Activated T-helper 9 cell treated with anti-CD3 and anti-CD28 coated beads, Interleukin-2, amount 50 U/mL, for 16 hours (primary cell): ENCODE measurements at regions not wholly inside any gene's neighbourhood (a gene's known extent, or its start where the extent isn't known, plus 50 kb on each side); places are given as distances from the start of the nearest gene placed in this dataset.

ENCODE experiments used
- DNase-seq: peaks from one replicate; pipeline ENCODE4 v3.0.0-alpha.2; 2020; ENCODE audit warnings: low read depth

DNA sequence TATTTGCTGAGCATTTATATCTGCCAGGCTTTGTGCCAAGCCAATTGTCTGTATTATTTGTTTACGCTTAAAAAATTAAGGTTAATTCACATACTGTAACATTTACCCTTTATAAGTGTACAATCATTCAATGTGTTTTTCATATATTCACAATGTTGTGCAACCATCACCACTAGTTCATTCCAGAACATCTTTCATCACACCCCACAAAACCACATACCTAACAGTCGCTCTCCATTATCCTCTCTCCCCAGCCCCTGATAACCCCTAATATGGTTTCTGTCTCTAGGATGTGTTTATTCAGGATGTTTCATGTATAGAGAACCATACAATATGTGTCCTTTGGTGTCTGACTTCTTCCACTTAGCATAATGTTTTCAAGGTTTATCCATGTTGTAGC, 234.1 kb downstream of the INSIG2 start:
- DNase-seq, result no peak

DNA sequence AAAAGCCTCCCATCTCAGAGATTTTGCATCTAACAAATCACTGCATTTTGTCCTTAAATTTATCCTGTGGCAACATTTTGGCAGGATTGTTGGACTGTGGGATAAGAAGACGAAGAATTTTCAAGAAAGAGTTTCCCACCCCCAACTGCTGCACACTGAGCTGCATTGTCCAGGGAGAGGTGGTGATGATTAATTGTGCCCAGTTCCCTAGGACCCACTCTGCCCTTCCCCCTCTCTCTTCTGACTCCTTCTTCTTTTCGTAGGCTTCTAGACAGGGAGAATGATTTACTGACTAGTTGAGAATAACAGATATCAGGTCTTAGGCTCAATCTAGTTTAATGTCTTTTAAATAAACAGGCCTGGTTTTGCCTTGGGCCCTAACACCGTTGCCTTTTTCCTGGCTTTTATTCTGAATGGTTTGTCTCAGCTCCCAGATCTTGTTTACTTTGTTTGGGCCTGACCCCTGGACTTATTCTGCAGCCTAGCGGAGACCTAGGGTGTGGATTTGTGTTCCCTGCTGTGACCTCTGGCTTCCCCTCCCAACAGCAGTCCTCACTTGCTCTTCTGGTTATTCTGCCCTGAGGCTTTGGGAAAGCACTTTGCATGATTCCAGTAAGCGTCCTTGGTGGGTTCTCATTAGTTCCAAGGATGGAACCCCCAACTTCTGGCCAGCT, 233.3 kb downstream of the INSIG2 start:
- no peak for DNase-seq

DNA sequence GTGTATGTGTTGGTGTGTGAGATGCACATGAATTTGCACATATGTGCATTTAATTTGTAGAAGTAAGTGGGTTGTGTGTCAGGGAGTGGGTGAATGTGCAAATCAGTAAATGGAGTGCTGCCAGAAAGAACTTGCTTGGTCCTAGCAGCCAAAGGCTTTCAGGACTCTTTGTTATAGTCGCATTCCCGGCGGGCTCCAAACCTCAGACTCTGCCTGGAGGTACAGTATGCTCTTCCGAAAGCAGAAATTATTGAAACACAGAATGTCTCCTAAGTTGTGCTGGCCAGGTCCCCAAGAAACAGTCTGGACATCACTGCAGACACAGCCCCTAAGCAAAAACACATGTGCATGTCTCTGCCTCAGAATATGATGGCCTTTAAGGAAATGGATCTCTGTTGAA, 232.4 kb downstream of the INSIG2 start:
- DNase-seq, result no peak

DNA sequence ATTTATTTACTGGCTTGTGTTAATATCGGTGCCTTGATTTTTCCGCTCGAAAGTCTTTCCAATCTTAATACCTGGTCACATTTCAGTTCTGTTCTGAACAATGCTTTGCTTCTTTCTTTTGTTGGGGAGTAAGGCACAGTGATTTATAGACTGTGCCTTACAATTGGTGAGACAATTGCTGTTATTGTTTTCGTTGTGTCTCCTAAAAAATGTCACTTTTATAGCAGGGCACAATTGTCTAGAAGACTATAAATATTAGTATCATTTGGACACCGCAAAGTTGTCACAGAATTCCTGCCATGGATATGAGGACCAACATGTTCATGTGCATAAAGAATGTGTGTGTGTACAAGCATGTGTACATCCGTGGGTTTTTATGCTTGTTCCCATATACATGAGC, 231.9 kb downstream of the INSIG2 start:
- no peak for DNase-seq

DNA sequence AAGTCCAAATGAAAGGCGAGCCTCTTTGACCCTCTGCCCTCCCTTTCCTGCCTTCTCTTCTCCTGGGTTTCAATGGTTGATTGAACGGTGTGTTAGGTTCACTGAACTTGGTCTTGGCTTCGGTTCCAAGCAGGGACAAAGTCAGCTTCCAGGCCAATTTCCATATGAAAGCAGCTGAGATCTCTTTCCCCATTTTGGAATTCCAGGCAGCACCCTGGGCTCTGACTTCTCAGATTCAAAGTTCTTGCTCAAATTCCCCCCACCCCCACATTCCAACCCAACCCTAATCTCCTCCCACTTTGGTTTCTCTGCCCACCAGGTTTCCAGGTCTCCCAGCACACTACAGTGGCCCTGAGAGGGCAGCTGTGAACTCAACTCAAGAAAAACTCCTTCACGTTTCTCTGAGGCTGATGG, 231.0 kb downstream of the INSIG2 start:
- no peak for DNase-seq

DNA sequence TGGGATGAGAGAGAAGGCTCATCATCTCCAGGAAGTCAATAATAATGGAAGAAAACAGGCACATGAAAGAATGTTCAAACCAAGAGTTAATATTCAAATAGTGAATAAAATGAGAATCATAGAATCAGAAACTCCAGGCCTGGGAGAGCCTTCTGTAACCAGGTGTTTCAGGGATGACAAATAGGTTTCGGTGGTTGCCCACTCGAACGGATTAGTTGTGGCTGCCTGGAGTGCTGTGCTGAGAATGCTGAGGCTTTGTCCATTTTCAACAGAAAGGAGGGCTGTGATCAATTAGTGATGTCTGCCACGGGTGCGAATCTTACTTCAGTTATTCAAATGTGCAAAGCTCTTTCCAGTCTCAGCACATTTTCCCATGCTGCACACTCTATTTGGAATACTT, 227.3 kb downstream of the INSIG2 start:
- no peak for DNase-seq

DNA sequence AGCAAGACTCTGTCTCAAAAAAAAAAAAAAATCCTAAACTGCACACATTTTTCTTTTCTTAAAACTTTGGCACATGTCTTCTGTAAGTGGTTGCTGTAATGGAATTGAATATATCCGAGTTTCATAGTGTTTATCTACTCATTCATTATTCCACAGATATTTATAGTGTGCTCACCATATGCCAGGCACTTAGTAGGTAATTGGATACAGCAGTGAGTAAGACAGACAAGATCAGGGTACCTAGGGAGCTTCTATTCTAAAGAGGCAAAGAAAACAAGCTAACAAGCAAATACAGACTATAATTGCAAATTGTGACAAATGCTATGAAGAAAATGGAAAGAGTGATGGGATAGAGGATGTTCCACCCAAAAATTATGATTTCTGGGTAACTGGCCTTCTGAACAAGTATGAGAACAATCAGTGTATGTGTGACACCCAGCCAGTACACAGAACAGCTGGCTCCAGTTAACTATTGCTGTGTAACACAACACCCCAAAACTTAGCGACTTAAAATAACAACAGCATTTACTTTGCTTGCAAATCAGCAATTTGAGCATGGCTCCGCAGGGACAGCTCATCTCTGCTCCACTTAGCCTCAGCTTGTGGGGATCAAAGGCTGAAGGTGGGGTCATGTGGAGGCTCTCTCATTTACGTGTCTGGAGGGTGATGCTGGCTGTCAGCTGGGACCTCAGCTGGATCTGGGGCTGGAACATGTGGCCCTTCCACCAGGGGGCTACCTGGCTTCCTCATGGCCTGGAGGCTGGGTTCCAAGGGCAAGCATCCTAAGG, 224.9 kb downstream of the INSIG2 start:
- no peak for DNase-seq

DNA sequence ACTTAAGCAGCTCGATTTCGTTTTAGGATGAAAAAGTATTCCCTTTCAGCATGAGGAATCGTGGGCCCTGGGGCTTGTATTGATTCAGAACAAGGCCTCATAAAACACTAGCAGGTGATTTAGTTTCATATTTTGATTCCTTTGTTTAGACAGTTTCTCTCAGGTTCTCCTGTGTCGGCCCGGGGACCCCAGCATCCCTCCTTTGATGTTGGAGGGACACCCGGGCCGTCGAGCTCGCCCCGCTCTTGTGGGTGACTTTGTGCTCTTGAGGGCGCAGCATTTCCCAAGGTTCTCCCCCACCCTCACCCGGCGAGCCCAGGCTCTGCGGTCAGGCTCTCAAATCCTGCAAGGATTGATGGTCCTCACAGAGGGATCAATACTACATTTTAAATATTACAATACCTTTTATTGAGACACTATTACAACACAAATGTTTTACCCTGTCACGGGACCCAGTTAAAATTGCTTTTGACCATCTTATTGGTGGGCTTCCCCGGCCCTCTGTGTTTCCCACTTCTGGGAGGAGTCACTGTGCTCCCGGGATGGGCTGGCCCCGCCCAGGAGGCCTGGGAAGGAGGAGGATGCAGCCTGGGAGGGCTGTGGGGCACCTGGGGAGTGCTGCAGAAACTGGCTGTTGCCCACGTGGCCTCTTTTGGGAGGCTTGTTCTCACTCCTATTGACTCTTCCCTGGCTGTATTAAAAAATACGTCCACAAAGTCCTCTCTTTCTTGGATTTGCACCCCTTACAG, 222.6 kb downstream of the INSIG2 start:
- DNase-seq, result no peak

DNA sequence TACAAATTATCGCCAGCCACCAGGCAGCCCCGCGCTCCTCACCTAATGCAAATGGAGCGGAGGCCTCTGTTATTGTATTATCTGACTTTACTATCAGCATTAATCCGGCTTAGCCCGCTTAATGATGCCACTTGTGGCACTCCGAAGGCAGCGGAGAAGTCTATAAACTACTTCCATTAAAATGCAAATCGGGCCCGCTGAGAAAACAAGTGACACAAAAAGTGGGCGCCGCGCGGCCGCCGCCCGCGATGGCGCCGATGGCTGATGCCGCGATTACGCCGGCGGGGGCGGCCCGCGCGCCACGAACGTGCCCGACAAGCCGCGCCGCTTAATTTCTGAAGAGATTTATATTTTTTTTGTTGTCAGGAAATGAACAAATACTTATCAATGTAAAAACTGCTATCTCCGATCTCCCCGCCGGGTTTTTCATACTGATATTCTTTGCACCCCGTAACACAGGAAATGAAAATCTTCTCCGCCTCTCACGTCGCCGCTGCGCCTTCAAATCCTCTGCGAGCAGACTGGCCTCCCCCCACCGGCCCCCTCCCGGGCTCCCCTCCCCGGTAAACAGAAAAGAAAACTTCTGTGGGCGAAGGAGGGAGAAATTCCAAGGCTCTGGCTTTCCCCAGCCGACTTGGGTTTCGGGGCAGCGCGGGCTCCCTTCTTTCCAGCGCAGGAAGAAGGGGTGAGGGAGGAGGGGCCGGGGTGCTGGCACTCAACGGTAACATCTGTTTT, 221.8 kb downstream of the INSIG2 start:
- DNase-seq, result peak; percentile 28

DNA sequence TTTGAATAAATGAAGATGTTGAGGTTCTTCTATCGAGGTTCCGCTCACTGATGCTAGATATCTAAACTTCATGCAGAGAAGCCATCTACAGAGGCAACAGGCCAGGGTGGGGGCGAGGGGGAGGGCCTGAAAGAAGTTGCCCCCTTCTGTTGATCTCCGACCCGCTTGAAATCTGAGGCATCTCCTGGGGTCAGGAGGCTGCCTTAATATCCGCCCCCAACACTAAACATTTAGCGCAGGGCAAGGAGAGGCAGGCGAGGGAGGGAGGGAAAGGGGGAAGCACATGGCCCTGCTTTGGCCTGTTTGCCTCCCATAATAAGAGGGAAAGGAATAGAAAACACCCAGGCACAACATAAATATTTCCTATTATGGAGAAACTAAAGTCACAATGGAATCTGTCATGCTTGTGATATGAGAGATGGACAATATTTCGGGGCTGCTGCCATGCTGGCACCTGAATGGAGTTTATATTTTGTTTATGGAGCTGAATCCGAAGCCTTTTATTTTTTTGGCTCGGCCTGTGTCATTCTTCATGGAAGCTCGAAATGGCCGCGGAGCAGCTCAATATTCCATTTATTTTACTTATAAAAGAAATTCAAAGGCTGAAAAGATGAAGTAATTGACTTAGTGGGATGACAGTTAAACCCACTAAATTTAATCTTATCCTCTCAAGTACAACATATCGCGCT, 221.1 kb downstream of the INSIG2 start:
- DNase-seq, result no peak

DNA sequence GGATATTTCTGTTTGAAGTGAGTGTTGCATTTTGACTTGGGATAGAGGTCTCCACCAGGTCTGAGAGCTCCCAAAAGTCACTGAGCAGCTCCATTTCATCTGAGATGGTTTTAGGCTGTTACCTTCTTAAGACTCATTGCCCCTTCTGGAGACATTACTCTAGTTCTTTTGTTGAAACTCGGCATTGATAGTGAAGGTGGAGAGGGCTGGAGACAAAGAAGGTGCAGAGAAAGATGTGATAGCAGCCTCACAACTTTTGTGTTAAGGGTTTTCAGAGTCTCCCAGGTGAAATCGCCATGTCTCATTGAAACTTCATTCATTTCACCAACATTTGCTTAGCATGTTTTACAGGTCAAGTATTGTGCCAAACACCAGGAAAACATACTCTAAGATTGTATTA, 219.6 kb downstream of the INSIG2 start:
- no peak for DNase-seq

DNA sequence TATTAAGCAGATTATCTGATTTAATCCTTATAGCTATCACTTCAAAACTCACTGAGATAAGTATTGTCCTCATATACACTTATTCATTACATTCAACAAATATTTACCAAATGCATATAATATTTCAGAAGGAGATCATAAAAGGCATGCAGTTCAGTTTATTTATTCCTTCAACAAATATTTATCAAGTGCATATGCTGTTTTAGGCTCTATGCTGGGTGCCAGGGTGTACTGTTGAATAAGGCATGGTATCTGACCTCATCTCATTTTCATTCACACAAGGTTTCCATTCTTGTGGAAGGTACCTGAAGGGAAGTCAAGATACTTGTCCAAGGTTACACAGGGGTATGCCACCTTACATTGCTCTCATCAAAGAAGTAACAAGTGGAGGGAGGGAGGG, 213.0 kb downstream of the INSIG2 start:
- DNase-seq, result no peak

DNA sequence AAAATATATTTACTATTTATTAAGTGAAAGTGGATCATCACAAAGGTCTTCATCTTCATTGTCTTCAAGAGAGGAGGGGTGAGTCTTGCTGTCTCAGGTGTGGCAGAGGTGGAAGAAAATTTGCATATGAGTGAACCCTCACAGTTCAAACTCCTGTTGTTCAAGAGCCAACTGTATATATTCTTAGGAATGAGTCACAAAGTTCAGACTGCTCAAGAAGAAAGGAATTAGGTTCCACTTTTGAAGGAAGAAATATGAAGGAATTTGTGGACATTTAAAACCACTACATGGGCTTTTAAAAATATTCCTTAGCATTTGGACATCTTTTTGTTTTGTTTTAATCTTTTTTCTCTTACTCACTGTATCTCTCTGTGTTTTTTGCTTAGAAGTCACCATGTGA, 212.6 kb downstream of the INSIG2 start:
- DNase-seq, result no peak

DNA sequence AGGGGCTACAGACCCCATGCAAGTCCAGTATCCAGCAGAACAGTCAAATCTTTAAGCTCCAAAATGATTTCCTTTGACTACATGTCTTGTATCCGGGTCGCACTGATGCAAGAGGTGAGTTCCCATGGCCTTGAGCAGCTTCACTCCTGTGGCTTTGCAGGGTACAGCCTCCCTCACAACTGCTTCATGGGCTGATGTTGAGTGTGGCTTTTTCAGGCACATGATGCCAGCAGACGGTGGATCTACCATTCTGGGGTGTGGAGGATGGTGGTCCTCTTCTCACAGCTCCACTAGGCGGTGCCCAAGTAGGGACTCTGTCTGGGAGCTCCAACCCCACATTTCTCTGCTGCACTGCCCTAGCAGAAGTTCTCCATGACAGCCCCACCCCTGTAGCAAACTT, 208.4 kb downstream of the INSIG2 start:
- DNase-seq, result no peak

DNA sequence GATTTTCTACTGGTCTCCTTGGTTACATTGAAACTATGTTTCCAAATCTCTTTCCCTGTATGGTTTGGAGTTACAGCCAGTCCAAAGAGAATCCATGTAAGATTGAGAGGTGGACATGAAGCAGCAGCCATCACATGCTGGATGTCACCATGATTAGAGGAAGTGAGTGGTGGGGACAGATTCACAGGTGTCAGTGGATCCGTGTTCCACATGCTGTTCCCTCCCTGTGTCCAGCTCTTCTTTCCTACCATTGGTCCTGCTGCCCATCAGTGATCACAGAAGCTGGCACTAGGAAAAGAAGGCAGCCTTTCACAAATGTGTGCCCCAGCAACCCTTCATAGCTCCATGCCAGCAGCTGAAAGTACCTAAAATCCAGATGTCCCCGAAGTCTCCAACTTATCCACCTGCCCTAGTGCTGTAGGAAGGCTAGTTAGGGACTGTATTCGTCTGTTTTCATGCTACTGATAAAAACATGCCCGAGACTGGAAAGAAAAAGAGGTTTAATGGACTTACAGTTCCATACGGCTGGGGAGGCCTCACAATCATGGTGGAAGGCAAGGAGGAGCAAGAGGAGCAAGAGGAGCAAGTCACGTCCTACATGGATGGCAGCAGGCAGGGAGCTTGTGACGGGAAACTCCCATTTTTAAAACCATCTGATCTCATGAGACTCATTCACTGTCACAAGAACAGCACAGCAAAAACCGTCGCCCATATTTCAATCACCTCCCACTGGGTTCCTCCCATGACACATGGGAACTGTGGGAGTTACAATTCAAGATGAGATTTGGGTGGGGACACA, 207.5 kb downstream of the INSIG2 start:
- no peak for DNase-seq

DNA sequence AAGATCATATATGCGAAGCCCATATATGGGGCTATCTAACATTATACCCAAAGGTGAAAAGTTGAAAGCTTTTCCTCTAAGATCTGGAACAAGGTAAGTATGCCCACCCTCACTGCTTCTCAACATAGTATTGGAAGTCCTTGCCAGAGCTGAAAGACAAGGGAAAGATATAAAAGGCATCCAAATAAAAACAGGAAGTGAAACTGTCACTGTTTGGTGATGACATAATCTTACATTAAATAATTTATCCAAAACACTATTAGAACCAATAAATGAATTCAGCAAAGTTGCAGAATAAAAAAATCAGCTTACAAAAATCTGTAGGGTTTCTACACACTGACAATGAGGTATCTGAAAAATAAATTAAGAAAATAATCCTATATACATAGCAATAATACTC, 205.8 kb downstream of the INSIG2 start:
- no peak for DNase-seq

DNA sequence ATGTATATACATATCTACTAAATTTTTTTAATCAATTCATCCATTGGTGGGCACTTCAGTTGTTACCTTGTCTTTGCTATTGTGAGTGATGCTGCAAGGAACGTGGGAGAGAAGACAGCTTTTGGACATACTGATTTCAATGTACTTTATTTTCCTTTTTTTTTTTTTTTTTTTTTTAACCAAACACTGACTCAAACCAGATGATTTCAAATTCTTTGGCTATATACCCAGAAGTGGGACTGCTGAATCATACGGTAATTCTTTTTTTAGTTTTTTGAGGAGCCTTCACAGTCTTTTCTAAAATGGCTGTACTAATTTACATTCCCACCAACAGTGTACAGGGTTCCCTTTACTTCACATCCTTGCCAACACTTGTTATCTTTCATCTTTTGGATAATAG, 204.7 kb downstream of the INSIG2 start:
- DNase-seq, result no peak

DNA sequence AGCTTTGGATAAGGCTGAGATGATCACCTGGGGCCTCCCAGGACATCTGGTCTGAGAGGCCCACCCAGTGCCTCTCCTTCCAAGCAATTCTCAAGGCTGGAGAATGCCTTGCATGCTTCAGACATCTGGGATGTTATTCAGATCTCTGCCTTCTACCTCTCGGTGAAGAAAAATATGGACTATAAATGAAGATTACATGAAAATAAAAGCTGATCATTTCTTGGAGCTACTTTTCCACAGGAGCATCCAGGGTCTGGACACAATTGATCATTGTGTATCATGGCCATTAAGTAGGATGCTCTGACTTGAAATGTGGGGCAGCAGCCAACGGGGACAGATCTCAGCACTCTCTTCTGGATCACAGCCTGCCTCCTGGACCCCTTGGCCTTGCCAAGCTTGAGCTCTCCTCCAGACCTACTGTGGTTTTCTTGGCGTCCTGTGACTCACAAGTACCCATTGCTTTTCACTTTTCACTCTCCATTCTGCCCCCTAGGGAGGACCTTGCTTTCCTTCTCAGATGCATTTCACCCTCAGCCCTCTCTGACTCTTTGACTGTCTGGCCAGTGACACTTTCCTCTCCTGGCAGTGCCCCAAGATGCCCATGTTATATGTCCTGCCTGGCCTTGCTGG, 203.1 kb downstream of the INSIG2 start:
- DNase-seq, result no peak

DNA sequence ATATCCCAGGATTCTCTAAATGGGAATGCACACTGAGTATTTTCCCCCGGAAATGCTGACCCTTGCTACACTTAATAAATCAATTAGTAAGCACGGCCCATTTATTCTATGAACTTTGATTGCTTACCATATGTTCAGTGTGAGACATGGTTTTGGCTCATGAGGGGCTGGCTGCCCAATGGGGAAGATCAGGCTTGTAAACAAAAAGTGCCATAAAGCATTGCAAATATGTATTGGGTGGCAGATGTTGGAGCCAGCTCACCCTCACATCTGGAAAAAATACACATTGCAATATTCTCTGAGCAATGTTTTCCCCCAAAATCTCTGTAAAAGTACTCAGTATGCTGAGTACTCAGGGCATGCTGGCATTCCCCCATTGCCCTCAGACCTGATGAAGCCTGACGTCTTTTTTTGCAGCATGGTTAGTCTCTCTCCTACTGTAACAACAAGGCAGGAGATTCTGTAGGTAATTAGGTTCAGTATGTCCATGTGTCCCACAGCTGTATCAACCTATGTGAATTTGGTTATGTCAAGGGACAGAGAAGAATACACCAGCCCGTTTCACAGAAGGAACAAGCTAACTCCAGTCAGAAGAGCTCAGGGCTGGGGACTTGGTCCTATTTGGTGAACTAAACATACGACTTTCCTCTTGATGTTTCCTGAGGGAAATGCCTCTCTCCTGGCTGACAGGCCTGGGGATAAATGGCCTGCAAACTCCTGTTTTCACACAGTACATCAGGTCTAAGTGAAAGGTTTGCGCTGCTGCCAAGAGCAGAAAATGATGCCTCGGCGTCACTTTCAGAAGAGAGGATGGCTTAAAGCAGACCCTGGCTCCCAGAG, 202.4 kb downstream of the INSIG2 start:
- DNase-seq, result no peak

DNA sequence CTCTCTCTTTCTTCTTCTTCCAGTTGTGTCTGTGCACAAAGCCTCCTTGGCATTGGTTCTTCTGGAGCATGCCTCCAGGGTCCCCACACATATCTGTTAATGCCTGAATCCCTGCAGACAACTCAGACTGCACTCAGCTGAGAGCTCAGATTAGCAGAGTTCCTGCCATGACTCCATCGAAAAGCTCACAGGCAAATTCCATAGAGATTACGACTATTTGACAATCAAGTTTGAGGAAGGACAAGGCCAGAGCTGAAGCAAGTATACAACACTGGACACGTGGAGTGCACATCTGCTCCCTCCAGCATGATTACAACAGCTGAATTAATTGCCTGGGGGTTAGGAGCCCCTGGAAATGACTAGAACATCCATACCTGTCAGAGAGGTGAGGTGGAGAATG, 190.7 kb downstream of the INSIG2 start:
- no peak for DNase-seq
